DMS 273 (cell line): ENCODE measurements at regions not wholly inside any gene's neighbourhood (a gene's known extent, or its start where the extent isn't known, plus 50 kb on each side); places are given as distances from the start of the nearest gene placed in this dataset.

ENCODE experiments used
- DNase-seq: peaks from one replicate; lab custom pipeline; 2025; ENCODE audit not compliant: unreplicated experiment; lab: John Stamatoyannopoulos, UW

GRCh38 chr16:79337906-79338305 lies 262.6 kb downstream of the MAF start:
- no peak for DNase-seq

DNA sequence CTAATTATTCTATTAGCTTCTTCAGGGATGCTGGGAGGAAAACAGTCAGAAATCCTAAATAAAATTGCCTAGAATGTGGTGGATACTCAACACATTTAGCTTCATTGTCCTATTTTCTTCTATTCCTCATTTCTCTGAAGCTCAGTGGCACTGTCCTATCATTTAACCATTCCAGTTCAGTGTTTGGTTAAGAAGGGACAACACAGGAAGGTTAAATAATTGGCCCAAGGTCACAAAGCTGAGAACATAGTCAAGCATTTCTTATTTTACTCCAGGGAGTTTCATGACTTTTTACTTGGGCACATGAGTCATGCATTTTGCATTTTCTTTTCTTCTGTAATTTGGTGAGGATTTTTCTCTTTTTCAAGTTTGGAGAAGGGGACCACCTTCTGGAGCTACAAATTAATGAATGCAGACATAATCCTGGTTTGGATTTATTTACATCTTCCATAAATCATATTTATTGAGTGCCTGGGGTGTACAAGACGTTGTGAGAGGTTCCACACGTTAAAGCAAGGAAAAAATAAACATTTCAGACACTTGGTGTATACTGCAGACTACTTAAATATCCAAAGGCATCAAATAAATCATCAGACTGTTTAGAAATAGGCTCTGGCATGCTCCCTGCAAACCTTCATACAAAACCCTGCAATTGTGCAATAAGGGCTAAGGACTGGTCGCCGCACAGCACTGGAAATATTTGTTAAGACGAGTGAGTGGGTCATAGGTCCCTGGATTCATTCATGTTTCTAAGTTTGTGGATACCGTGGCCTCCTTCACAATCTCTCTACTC lies 263.9 kb downstream of the MAF start:
- no peak for DNase-seq

- peak; percentile 31 for DNase-seq
These were observed 266.4 kb downstream of the MAF start for GRCh38 chr16:79334127-79334526.

- no peak for DNase-seq
These were observed 269.5 kb downstream of the MAF start for GRCh38 chr16:79331066-79331465.

DNA sequence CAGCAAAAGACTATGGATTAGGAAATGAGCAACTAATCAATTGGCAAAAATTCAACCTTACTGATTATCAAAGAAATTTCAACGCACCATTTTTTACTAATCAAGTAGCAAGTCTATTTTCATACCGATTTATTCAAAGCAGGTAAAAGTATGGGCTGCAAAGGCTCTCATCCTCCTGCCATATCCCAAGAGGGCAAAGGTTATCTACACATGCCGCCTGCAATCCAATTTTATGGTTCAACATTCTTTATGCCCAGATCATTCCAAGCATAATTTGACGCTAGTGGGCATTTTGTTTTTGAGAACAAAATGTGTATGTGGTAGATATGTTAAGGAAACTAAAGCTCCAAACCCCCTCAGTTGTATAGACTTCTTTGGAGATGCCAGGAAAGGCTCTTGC lies 270.6 kb downstream of the MAF start:
- no peak for DNase-seq

- no peak for DNase-seq
These were observed 271.4 kb downstream of the MAF start for GRCh38 chr16:79329166-79329521.

DNA sequence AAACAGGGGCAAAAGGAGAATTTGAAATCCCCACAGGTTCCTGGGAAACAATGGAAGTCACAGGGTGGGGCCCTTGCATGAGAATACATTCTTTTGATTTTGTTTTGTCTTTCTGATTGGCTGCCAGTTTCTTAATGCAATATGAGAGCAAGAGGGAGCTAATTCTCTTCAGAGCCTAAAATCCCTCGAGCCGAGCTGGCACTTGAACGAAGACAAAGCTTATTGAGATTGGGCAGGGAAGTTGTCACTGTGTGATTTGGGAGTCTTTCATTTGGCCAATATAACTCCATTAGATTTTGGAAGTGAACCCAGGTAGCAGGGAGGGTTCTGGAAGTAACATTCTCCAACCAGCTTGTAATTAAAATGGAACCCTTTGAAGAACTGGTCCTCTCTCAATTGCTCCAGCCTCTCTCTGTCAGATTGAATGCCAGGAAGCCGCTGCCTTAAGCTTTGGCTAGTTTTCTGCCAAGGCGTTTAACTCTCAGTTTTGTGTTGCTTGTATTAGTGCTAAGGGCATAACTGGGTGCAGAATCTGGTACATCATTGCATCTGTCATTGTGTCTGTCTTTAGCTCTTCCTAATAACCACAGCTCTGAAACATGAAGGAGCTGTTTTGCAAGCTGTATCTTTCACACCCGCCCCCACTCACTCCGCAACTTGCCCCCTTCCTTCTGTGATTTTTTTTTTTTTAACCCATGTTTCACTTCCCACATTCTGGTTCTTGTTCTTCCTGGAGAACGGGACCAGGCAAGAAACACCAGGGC lies 272.0 kb downstream of the MAF start:
- no peak for DNase-seq

- no peak for DNase-seq
These were observed 272.7 kb downstream of the MAF start for GRCh38 chr16:79327836-79328235.

DNA sequence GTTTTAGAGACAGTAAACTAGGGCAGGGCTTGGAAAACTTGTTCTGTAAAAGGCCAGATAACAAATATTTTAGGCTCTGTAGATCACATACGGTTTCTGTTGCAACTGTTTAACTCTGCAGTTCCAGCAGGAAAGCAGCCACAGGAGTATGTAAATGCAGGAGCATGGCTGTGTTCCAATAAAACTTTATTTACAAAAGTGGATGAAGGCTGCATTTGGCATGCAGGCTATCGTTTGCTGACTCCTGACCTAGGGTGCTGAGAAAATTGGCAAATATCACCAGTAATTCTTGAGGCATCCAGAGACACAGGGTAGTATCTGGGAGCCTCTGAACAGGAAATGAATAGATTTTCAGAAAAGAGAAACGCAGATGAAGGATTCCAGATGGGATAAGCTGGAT lies 274.0 kb downstream of the MAF start:
- DNase-seq: no peak

DNA sequence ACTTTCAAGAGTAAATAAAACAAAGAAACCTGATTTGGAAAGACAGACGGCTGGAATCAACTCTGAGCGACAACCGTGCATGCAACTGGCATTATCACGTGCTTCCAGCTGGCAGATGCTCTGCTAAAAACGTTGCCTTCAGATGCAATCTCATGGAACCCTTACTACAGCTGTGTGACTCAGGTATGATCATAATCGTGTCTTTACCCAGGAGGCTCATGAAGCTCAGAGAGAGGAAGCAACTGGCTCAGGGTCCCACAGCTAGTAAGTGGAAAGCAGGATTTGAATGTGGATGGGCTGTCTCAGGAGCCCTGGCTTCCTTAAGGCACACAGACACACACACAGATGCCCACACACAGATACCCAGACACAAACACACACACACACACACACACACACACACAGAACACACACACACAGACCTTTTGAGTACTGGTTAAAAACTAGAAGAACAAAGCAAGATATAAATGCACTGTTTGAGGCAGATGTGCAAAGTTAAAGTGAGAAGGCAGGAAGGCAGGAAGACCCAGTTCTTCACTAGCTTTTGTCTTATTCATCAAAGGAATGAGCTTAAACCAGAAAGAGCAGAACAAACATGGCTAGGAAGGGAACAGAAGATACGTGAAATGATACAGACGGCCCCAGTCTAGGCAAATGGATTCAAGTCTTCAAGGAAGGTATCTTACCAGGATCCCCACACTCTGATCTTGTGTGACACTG lies 275.2 kb downstream of the MAF start:
- no peak for DNase-seq

GRCh38 chr16:79320956-79321355 lies 279.6 kb downstream of the MAF start:
- DNase-seq: no peak

DNA sequence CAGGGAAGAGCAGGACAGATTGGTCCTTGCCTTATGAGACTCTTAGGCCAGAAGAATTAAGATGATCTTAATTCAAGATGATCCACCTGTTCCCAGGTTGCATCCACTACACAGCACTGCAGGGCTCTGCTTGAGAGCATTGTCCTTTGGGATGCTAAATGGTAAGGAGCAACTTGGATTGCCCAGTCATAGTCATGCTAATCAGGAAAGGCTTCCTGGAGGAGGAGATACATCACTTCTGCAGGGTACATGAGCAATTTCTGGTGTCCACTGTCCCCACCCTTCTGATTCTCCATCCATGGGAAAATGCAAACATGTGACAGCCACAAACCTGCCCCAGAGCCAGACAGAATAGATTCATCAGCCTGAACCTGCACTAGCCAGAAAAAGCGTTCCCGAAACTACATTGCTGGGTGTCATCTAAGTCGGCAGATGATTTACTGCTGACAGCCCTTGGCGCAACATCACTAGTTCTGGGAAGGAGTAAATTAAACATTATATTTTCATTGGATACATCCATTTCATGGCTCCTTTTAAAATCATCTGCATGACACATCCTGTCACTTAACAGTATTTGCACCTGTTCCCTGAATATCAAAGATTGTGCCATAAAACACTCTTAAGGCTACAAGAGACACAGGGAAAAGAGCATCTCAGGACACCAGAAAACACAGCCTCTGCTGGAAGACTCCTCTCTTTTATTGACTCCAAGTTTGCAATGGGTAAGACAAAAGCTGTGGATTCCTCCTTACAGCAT lies 282.2 kb downstream of the MAF start:
- no peak for DNase-seq

DNA sequence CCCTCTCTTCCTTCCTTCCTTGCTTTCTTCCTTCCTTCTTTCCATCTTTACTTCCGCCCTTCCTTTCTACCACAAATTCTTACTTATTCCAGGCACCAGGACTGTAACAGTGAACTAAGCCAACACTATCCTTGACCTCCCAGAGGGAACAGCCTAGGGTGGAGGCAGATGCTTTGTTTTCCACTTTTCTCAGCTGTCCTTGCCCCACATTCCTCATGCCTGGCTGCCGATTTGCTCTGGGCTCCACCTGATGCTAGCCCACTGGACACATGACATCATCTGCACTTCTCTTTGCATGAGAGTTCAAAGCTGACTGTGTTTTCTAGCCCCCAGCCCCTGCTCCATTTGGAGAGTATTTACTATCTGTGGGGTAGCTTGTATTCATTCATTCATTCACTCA lies 283.0 kb downstream of the MAF start:
- no peak for DNase-seq

- no peak for DNase-seq
These were observed 283.5 kb downstream of the MAF start for GRCh38 chr16:79317026-79317425.

DNA sequence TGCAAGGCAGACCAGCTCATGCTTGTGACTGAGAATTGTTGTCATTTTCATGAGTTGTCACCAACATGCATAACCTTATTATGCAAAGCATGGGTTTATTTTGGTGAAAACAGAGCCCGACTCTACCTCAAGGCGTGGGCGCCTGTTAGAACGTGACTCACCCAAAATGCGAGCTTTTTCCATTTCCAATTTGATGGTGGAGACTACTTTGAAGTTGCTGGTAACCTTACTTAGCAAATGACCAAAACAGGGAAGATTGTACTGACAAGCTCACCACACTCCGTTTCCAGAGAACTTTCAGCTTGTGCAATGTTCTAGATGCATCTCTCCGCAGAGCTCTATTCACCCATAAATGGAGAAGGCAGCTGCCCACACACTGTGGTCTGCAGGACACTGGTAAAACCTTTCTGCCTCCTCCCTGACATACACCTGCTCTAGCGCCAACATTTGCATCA lies 284.5 kb downstream of the MAF start:
- DNase-seq: no peak

DNA sequence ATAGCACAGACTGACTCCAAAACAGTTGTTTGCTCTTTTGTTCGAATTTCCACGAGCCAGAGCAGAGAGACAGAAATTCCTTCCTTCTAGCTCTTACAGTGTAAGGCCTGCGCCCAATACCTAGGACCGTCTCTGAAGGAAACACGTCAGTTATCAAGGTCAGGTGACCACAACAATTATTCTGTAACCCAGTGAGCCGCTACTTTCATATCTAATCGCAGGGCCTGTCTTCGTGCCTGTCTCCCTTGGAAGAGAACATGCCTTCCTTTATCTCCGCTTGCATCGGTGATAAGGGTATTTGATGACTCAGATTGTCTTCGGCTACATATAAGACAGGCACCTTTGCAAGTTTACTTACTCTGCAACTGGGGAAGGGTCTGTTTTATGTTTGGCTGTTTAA lies 288.0 kb downstream of the MAF start:
- DNase-seq: no peak

DNA sequence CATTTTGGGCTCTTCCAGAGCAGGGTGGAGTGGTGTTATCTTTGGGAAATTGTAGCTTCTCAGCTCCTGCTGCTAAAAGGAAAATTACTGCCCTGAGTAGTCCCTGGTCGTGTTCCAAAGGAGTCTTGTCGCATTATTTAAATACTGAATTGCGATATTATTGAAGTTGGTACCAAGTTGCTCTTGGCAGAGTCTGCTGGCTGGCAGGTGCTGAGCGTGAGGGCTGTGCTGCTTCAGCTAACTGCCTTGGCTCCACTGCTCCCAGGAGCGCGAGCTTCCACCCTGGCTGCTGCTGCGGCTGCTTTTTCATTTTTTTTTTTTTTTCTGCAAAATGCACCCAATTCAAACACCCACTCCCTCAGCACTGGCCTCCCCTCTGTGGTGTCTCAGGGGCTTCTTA lies 289.8 kb downstream of the MAF start:
- DNase-seq: no peak

DNA sequence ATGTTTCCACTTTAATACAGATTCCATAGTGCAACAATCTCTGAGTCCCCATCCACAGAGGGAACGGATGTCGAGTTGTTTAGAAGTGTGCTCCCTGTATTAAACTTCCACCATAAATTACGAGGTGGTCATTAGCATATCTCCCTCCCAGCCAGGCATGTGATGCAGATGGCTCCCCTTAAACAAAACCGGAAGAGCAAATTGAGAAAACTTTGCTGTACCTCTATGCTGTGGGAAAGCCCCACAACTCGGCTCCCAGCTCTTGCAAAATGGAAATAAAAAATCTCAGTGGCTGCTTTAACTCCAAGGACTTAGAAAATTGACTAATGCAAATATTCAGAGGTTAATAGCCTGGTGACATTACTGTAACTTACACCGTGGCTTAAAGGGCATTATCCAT lies 290.9 kb downstream of the MAF start:
- DNase-seq: no peak

DNA sequence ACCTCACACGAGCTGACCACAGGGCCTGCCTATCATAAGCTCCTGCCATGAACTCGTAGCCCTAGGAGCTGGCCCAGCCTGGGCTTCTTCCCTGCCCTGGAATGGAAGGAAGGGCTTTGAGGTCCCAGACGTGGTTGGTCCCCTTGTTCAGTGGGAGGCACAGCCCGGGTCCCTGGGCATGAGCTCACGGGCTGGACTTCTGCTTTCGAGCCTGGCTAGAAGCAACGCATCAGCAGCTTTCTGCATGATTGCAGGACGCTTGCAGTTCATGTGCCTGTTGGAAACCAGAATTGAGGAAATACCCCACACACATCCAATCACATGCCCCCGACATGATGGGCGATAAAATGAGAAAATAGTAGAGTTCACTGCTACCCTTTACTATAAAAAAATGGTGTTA lies 293.3 kb downstream of the MAF start:
- no peak for DNase-seq

GRCh38 chr16:79305074-79305473 lies 295.5 kb downstream of the MAF start:
- DNase-seq: no peak

DNA sequence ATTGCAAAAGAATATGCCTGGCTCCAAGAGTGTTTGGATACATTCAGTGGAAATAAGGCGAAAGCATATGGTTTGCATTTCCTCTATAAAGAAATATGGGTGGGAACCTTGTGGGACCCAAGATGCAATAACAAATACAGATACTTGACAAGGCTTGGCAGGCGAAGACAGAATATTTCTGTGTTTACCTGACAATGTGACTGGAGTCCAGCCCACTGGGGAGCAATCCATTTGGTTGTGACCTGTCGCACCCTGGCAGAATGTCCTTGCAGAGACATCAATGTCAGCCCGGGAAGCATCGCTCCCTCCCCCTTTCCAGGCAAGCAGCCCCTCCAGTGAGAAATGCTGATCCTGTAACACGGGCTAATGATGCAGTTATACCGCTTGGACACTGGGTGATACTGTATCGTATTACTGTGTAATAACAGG lies 296.6 kb downstream of the MAF start:
- DNase-seq: no peak
